ENCODE measurements at regions not wholly inside any gene's neighbourhood (a gene's known extent, or its start where the extent isn't known, plus 50 kb on each side); places are given as distances from the start of the nearest gene placed in this dataset.
"Not testable (repeated sequence)": the region's sequence is repeated elsewhere in the genome, so short reads cannot be mapped to it uniquely, and the experiment has no call there.

DNA sequence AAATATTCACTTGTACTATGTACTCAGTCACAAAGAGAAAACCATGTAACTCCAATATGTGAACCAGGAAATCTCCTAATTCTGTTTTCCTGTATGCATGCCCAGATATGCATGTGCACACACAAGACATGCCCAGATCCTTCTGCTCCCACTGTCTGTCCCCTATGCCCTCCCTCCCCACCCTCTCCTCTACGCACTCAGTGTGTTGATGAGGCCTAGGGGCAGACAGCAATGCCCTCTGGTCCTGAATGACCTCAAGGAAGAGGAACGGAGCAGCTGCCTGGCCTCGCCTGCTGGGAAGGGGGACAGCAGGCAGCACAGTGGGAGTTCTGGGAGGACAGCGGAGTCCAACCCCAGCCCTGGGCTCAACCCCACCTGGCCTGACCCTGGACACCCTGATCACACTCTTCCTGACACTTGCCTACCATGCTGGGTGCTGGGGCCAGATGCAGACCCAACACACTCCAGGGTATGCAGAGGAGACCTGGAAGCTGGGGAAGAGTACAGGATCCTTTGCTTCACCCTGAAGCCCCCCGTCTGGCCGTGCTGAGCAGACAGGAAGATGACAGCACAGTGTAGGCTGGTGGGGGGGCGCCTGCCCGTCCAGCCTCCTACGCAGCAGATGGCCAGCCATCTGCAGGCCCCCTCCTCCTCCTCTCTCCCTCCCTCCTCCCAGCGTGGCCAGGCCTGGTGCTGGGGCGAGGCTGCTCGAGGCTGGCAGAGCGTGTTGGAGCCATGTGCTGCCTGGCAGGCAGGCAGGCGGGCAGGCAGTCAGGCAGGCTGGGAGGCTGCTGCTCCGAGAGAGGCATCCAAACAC lies 106.6 kb upstream of the NCOR2 start:
- TF ChIP-seq ZNF8 (CRISPR knock-in tag; IDR thresholded peaks at IDR 0.05) = no peak
- TF ChIP-seq, protein P1, sequence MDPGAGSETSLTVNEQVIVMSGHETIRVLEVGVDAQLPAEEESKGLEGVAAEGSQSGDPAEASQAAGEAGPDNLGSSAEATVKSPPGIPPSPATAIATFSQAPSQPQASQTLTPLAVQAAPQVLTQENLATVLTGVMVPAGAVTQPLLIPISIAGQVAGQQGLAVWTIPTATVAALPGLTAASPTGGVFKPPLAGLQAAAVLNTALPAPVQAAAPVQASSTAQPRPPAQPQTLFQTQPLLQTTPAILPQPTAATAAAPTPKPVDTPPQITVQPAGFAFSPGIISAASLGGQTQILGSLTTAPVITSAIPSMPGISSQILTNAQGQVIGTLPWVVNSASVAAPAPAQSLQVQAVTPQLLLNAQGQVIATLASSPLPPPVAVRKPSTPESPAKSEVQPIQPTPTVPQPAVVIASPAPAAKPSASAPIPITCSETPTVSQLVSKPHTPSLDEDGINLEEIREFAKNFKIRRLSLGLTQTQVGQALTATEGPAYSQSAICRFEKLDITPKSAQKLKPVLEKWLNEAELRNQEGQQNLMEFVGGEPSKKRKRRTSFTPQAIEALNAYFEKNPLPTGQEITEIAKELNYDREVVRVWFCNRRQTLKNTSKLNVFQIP (CRISPR knock-in tag; IDR thresholded peaks at IDR 0.05; ENCODE audit: borderline replicate concordance, low read depth) = no peak
- TF ChIP-seq ZNF70 (CRISPR knock-in tag; IDR thresholded peaks at IDR 0.05) = peak; percentile 43; the same call in 1 of the 2 replicates
- TF ChIP-seq, protein P2, sequence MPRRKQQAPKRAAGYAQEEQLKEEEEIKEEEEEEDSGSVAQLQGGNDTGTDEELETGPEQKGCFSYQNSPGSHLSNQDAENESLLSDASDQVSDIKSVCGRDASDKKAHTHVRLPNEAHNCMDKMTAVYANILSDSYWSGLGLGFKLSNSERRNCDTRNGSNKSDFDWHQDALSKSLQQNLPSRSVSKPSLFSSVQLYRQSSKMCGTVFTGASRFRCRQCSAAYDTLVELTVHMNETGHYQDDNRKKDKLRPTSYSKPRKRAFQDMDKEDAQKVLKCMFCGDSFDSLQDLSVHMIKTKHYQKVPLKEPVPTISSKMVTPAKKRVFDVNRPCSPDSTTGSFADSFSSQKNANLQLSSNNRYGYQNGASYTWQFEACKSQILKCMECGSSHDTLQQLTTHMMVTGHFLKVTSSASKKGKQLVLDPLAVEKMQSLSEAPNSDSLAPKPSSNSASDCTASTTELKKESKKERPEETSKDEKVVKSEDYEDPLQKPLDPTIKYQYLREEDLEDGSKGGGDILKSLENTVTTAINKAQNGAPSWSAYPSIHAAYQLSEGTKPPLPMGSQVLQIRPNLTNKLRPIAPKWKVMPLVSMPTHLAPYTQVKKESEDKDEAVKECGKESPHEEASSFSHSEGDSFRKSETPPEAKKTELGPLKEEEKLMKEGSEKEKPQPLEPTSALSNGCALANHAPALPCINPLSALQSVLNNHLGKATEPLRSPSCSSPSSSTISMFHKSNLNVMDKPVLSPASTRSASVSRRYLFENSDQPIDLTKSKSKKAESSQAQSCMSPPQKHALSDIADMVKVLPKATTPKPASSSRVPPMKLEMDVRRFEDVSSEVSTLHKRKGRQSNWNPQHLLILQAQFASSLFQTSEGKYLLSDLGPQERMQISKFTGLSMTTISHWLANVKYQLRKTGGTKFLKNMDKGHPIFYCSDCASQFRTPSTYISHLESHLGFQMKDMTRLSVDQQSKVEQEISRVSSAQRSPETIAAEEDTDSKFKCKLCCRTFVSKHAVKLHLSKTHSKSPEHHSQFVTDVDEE (CRISPR knock-in tag; IDR thresholded peaks at IDR 0.05) = peak; percentile 77; the same call in 1 of the 2 replicates
- TF ChIP-seq, protein P3, sequence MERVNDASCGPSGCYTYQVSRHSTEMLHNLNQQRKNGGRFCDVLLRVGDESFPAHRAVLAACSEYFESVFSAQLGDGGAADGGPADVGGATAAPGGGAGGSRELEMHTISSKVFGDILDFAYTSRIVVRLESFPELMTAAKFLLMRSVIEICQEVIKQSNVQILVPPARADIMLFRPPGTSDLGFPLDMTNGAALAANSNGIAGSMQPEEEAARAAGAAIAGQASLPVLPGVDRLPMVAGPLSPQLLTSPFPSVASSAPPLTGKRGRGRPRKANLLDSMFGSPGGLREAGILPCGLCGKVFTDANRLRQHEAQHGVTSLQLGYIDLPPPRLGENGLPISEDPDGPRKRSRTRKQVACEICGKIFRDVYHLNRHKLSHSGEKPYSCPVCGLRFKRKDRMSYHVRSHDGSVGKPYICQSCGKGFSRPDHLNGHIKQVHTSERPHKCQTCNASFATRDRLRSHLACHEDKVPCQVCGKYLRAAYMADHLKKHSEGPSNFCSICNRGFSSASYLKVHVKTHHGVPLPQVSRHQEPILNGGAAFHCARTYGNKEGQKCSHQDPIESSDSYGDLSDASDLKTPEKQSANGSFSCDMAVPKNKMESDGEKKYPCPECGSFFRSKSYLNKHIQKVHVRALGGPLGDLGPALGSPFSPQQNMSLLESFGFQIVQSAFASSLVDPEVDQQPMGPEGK (CRISPR knock-in tag; IDR thresholded peaks at IDR 0.05; ENCODE audit: borderline replicate concordance) = no peak
- TF ChIP-seq BACH2 (CRISPR knock-in tag; IDR thresholded peaks at IDR 0.05; ENCODE audit: borderline replicate concordance) = 0 out of 2 replicates have a peak, but pooled peaks have one; percentile 27
- peak; percentile 58; the same call in 1 of the 2 replicates for TF ChIP-seq ZNF565 (CRISPR knock-in tag; conservative IDR thresholded peaks at IDR 0.05; ENCODE audit: low read depth)
- no peak for TF ChIP-seq TOX (CRISPR knock-in tag; IDR thresholded peaks at IDR 0.05; ENCODE audit: borderline replicate concordance)
- peak; percentile 87 for TF ChIP-seq TCF4 (CRISPR knock-in tag; IDR thresholded peaks at IDR 0.05; ENCODE audit: borderline replicate concordance)
- peak; percentile 41 for ATAC-seq

DNA sequence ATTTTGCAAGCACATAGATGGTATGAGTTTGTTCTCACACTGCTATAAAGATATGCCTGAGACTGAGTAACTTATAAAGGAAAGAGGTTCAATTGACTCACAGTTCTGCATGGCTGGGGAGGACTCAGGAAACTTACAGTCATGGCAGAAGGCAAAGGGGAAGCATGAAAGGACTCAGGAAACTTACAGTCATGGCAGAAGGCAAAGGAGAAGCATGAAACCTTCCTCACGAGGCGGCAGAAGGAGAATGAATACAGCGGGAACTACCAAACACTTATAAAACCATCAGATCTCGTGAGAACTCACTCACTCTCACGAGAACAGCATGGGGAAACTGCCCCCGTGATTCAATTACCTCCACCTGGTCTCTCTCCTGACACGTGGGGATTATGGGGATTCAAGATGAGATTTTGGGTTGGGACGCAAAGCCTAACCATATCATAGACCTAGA lies 101.9 kb upstream of the NCOR2 start:
- ATAC-seq = not testable (repeated sequence)

DNA sequence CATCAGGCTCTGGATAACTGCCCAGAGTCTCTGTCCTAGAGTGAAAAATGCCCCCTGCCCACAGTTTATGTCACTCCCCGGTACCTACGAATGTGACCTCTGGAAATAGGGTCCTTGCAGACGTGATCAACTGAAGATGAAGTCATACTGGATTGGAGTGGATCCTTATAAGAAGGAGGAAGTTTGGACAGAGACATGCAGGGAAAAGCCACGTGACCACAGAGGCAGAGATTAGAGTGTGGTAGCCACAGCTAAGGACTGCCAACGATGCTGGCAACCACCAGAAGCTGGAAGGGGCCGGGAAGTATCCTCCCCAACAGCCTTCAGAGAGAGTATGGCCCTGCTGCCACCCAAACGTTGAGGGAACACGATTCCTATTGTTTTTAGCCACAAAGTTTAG lies 101.2 kb upstream of the NCOR2 start:
- TF ChIP-seq ESRRG (CRISPR knock-in tag; IDR thresholded peaks at IDR 0.05) (no peak), CSDC2 (CRISPR knock-in tag; IDR thresholded peaks at IDR 0.05) (no peak), ZNF70 (CRISPR knock-in tag; IDR thresholded peaks at IDR 0.05) (no peak), ZFP3 (CRISPR knock-in tag; IDR thresholded peaks at IDR 0.05) (no peak)
- TF ChIP-seq, protein P4, sequence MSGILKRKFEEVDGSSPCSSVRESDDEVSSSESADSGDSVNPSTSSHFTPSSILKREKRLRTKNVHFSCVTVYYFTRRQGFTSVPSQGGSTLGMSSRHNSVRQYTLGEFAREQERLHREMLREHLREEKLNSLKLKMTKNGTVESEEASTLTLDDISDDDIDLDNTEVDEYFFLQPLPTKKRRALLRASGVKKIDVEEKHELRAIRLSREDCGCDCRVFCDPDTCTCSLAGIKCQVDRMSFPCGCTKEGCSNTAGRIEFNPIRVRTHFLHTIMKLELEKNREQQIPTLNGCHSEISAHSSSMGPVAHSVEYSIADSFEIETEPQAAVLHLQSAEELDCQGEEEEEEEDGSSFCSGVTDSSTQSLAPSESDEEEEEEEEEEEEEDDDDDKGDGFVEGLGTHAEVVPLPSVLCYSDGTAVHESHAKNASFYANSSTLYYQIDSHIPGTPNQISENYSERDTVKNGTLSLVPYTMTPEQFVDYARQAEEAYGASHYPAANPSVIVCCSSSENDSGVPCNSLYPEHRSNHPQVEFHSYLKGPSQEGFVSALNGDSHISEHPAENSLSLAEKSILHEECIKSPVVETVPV (CRISPR knock-in tag; IDR thresholded peaks at IDR 0.05) = no peak
- no peak for ATAC-seq

DNA sequence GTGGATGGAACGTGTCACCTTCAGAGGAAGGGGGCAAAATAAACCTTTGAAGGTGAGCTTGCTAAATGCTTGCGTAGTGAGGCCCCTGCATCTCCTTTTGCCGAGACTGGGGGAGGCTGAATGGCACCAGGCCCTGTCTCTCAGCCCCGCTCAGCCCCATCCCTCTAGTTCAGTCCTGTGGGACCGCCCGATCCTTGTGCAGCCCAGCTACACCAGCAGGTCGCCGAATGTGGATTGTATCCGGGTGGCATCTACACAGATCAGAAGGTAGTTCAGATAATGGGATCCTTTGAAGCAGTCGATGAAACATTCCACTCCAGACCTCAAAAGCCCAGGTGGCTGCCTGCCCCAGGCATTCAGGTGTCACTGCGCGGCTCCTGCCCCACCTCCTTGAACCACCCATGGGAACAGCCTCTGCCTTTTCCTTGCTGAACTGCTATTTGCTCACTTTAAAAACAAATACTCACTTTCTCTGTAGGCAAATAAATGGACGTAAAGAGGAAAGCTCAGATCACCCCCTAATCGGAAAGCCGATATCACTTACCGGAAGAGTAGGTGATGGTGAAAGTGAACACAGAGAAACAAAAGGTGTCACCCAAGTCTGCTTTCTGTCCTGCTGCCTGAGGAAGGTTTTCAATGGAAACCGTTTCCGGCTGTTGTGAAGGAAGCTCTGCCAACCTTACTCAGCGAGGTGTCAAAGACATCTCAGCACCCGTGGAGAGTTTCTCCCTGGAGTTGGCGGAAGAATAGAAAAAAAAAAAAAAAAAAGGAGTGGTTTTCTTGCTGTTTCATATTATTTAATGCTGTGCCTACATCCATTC lies 100.3 kb upstream of the NCOR2 start:
- ATAC-seq = no peak
- no peak for TF ChIP-seq BACH2 (CRISPR knock-in tag; IDR thresholded peaks at IDR 0.05; ENCODE audit: borderline replicate concordance)
- no peak for TF ChIP-seq CSDC2 (CRISPR knock-in tag; IDR thresholded peaks at IDR 0.05)
- no peak for TF ChIP-seq ZC3H10 (CRISPR knock-in tag; IDR thresholded peaks at IDR 0.05)
- no peak for TF ChIP-seq ZNF565 (CRISPR knock-in tag; conservative IDR thresholded peaks at IDR 0.05; ENCODE audit: low read depth)
- TF ChIP-seq ARNTL (CRISPR knock-in tag; IDR thresholded peaks at IDR 0.05; ENCODE audit: borderline replicate concordance, low read depth) = no peak
- no peak for TF ChIP-seq ZNF70 (CRISPR knock-in tag; IDR thresholded peaks at IDR 0.05)
- TF ChIP-seq GLIS3 (CRISPR knock-in tag; IDR thresholded peaks at IDR 0.05) = no peak
- TF ChIP-seq, protein P4 (CRISPR knock-in tag; IDR thresholded peaks at IDR 0.05) = no peak
- no peak for TF ChIP-seq ZNF8 (CRISPR knock-in tag; IDR thresholded peaks at IDR 0.05)
- TF ChIP-seq, protein P2 (CRISPR knock-in tag; IDR thresholded peaks at IDR 0.05) = no peak
- TF ChIP-seq TCF4 (CRISPR knock-in tag; IDR thresholded peaks at IDR 0.05; ENCODE audit: borderline replicate concordance) = no peak
- no peak for TF ChIP-seq RARB (CRISPR knock-in tag; IDR thresholded peaks at IDR 0.05)
- TF ChIP-seq ISL1 (CRISPR knock-in tag; IDR thresholded peaks at IDR 0.05) = no peak

Data from SK-N-SH treated with all-trans-retinoic acid at 6 μM for 48 hours (cell line).